H1 (cell line): ENCODE measurements at regions not wholly inside any gene's neighbourhood (a gene's known extent, or its start where the extent isn't known, plus 50 kb on each side); places are given as distances from the start of the nearest gene placed in this dataset.

Source experiments
- CTCF ChIA-PET: fragments of 300-600 bp; sonication (Branson Sonifier 250); formaldehyde crosslinking; loops from one replicate; lab custom pipeline; 2021; ENCODE audit not compliant: partially characterized antibody; lab: Charles Lee
- POLR2A ChIA-PET: fragments of 300-600 bp; sonication (Branson Sonifier 250); formaldehyde crosslinking; loops from one replicate; lab custom pipeline; 2021; ENCODE audit warnings: inconsistent platforms; ENCODE audit not compliant: partially characterized antibody; lab: Charles Lee
- DNase-seq, 2 experiments: peaks; one replicate each; pipeline versions ENCODE4 v3.0.0 to v3.0.0-alpha.2; 2010 to 2022; ENCODE audit warnings: low spot score in 2 of 2, low read depth in 1 of 2, mixed read lengths in 1 of 2
- FAIRE-seq: peaks from 2 replicates; lab custom pipeline; 2011; peaks lifted over from hg19 to GRCh38; lab: Jason Lieb, UNC
- H2AFZ ChIP-seq: 2 replicates; pipeline ENCODE4 v1.8.1; 2012; ENCODE audit warnings: low read length, inconsistent platforms
- H2AK5ac ChIP-seq: 2 replicates; pipeline ENCODE4 v1.6.1; 2013; ENCODE audit warnings: low read depth, low read length
- H2BK120ac ChIP-seq: replicated peaks from 2 replicates; pipeline ENCODE3; 2013; ENCODE audit warnings: low read depth, low read length, inconsistent platforms
- H2BK12ac ChIP-seq: 2 replicates; pipeline ENCODE4 v1.6.1; 2013; ENCODE audit warnings: low read depth, low read length
- H2BK15ac ChIP-seq: 2 replicates; pipeline ENCODE4 v1.6.1; 2013; ENCODE audit warnings: low read length
- H2BK20ac ChIP-seq: 2 replicates; pipeline ENCODE4 v1.6.1; 2013; ENCODE audit warnings: low read length
- H2BK5ac ChIP-seq: 2 replicates; pipeline ENCODE4 v1.6.1; 2013; ENCODE audit warnings: low read depth, low read length
- H3K14ac ChIP-seq: 2 replicates; pipeline ENCODE4 v1.6.1; 2013; ENCODE audit warnings: inconsistent platforms; ENCODE audit not compliant: insufficient read length
- H3K18ac ChIP-seq: 2 replicates; pipeline ENCODE4 v1.6.1; 2013; ENCODE audit warnings: low read length; ENCODE audit errors: extremely low read depth
- H3K23ac ChIP-seq: 2 replicates; pipeline ENCODE4 v1.6.1; 2013; ENCODE audit warnings: inconsistent platforms; ENCODE audit not compliant: insufficient read length
- H3K23me2 ChIP-seq: 2 replicates; pipeline ENCODE4 v1.6.1; 2013; ENCODE audit warnings: low read depth, low read length
- H3K27ac ChIP-seq: 2 replicates; pipeline ENCODE4 v1.6.1; 2011; ENCODE audit warnings: low read depth, low read length, inconsistent platforms
- H3K27me3 ChIP-seq, 4 experiments: replicated peaks in 1 of 4; 1 replicate in 1 of 4; 2 replicates in 3 of 4; pipeline versions ENCODE4 v1.6.1 to v1.8.1; 2011 to 2013; ENCODE audit warnings: low read length in 3 of 4, mild to moderate bottlenecking in 3 of 4, inconsistent platforms in 2 of 4, mixed read lengths in 2 of 4, moderate library complexity in 1 of 4; ENCODE audit not compliant: control insufficient read depth in 3 of 4, insufficient read depth in 3 of 4; ENCODE audit errors: extremely low read depth in 1 of 4
- H3K36me3 ChIP-seq, 4 experiments: 2 replicates each; pipeline versions ENCODE4 v1.6.1 to v1.8.1; 2011 to 2013; ENCODE audit warnings: mild to moderate bottlenecking in 4 of 4, low read length in 3 of 4, moderate library complexity in 2 of 4, control low read depth in 1 of 4, inconsistent platforms in 1 of 4; ENCODE audit not compliant: insufficient read depth in 4 of 4, control insufficient read depth in 2 of 4
- H3K4ac ChIP-seq: replicated peaks from 2 replicates; pipeline ENCODE3; 2013; ENCODE audit warnings: low read length, low read depth, mixed read lengths, inconsistent platforms; ENCODE audit not compliant: insufficient read length
- H3K4me1 ChIP-seq, 4 experiments: replicated peaks in 1 of 4; 1 replicate in 1 of 4; 2 replicates in 3 of 4; pipeline versions ENCODE4 v1.6.1 to v1.8.1; 2011 to 2013; ENCODE audit warnings: low read length in 3 of 4, inconsistent platforms in 2 of 4, mixed read lengths in 1 of 4; ENCODE audit not compliant: insufficient read depth in 4 of 4, control insufficient read depth in 3 of 4
- H3K4me2 ChIP-seq, 2 experiments: 2 replicates each; pipeline versions ENCODE4 v1.6.1 to v1.8.1; 2011 to 2013; ENCODE audit warnings: low read depth in 2 of 2, low read length in 2 of 2, control low read depth in 1 of 2, inconsistent platforms in 1 of 2, mild to moderate bottlenecking in 1 of 2; ENCODE audit not compliant: insufficient read depth in 1 of 2
- H3K4me3 ChIP-seq, 4 experiments: fragments of 200-600, 300-600 bp in 1 of 4; sonication (generic), shearing (Covaris generic), sonication (Bioruptor Twin) in 1 of 4; 2 replicates each; pipeline versions ENCODE4 v1.5.1 to v1.8.1; 2011 to 2016; ENCODE audit warnings: low read length in 4 of 4, low read depth in 3 of 4, control low read depth in 2 of 4, inconsistent platforms in 2 of 4, mild to moderate bottlenecking in 2 of 4, mixed read lengths in 1 of 4, moderate library complexity in 1 of 4; ENCODE audit not compliant: insufficient read depth in 2 of 4; ENCODE audit errors: extremely low read depth in 1 of 4
- H3K56ac ChIP-seq: replicated peaks from 2 replicates; pipeline ENCODE3; 2013; ENCODE audit warnings: low read depth, mild to moderate bottlenecking, mixed read lengths, low read length, inconsistent platforms; ENCODE audit not compliant: insufficient read length
- H3K79me1 ChIP-seq: 2 replicates; pipeline ENCODE4 v1.6.1; 2013; ENCODE audit warnings: low read depth, low read length, control low read depth
- H3K79me2 ChIP-seq, 2 experiments: 2 replicates each; pipeline versions ENCODE4 v1.6.1 to v1.8.1; 2012 to 2013; ENCODE audit warnings: low read length in 2 of 2, mild to moderate bottlenecking in 2 of 2, inconsistent platforms in 1 of 2; ENCODE audit not compliant: insufficient read depth in 2 of 2, control insufficient read depth in 1 of 2
- H3K9ac ChIP-seq, 4 experiments: replicated peaks in 1 of 4; 1 replicate in 1 of 4; 2 replicates in 3 of 4; pipeline versions ENCODE4 v1.6.1 to v1.8.1; 2011 to 2013; ENCODE audit warnings: low read depth in 3 of 4, low read length in 3 of 4, control low read depth in 2 of 4, mild to moderate bottlenecking in 2 of 4, moderate library complexity in 2 of 4, inconsistent platforms in 1 of 4; ENCODE audit errors: extremely low read depth in 1 of 4
- H3K9me3 ChIP-seq, 2 experiments: 2 replicates each; pipeline versions ENCODE4 v1.6.1 to v1.8.1; 2012 to 2013; ENCODE audit warnings: mild to moderate bottlenecking in 2 of 2, moderate library complexity in 2 of 2, control low read depth in 1 of 2, inconsistent platforms in 1 of 2, low read depth in 1 of 2, low read length in 1 of 2, mixed read lengths in 1 of 2; ENCODE audit not compliant: insufficient read depth in 2 of 2
- H4K20me1 ChIP-seq, 2 experiments: replicated peaks in 1 of 2; 2 replicates each; pipeline versions ENCODE3 to v1.8.1; 2011 to 2013; ENCODE audit warnings: inconsistent platforms in 2 of 2, low read length in 2 of 2, mild to moderate bottlenecking in 1 of 2; ENCODE audit not compliant: insufficient read depth in 2 of 2, control insufficient read depth in 1 of 2
- H4K5ac ChIP-seq: 2 replicates; pipeline ENCODE4 v1.6.1; 2013; ENCODE audit warnings: low read length, low read depth, mixed read lengths, inconsistent platforms; ENCODE audit not compliant: insufficient read length
- H4K8ac ChIP-seq: 2 replicates; pipeline ENCODE4 v1.8.0; 2013; ENCODE audit warnings: mild to moderate bottlenecking, moderate library complexity, low read length, inconsistent platforms; ENCODE audit not compliant: insufficient read depth; ENCODE audit errors: extremely low read depth
- H4K91ac ChIP-seq: replicated peaks from 2 replicates; pipeline ENCODE3; 2013; ENCODE audit warnings: low read length, mixed read lengths, inconsistent platforms; ENCODE audit not compliant: insufficient read length
- CREB1 ChIP-seq: IDR thresholded peaks from 2 replicates; pipeline ENCODE4 v1.6.1; 2012; ENCODE audit warnings: inconsistent platforms
- EGR1 ChIP-seq: IDR thresholded peaks from 2 replicates; pipeline ENCODE4 v1.6.1; 2011; ENCODE audit warnings: low read depth, low read length, borderline replicate concordance
- EZH2 ChIP-seq: fragments of 200-600 bp; sonication (generic); IDR thresholded peaks from 2 replicates; pipeline ENCODE4 v1.7.1; 2012; ENCODE audit warnings: low read depth, mild to moderate bottlenecking, moderate library complexity, low read length, inconsistent platforms; ENCODE audit not compliant: severe bottlenecking
- GTF2F1 ChIP-seq: IDR thresholded peaks from 2 replicates; pipeline ENCODE4 v1.6.1; 2012; ENCODE audit warnings: low read depth, low read length, improper control_type of control experiment, borderline replicate concordance
- KDM4A ChIP-seq: IDR thresholded peaks from one replicate; pipeline ENCODE4 v1.7.1; 2012; ENCODE audit warnings: low read depth, mild to moderate bottlenecking, moderate library complexity, low read length, inconsistent platforms; ENCODE audit not compliant: severe bottlenecking
- POLR2A ChIP-seq, 2 experiments: IDR thresholded peaks; 1 replicate in 1 of 2; 2 replicates in 1 of 2; pipeline ENCODE4 v1.6.1; 2011; ENCODE audit warnings: low read depth in 2 of 2, low read length in 2 of 2, mild to moderate bottlenecking in 2 of 2; ENCODE audit errors: control extremely low read depth in 1 of 2
- RNF2 ChIP-seq: fragments of 200-900, 300-1000 bp; sonication (generic); IDR thresholded peaks from 2 replicates; pipeline ENCODE4 v1.7.1; 2016; ENCODE audit warnings: borderline replicate concordance, low read depth, mild to moderate bottlenecking, antibody characterized with exemption, low read length; ENCODE audit not compliant: poor library complexity, severe bottlenecking; ENCODE audit errors: missing control alignments
- SIN3A ChIP-seq, 2 experiments: IDR thresholded peaks in 1 of 2; conservative IDR thresholded peaks in 1 of 2; 2 replicates each; pipeline ENCODE4 v1.6.1; 2011 to 2012; ENCODE audit warnings: low read length in 2 of 2, improper control_type of control experiment in 1 of 2, low read depth in 1 of 2, mild to moderate bottlenecking in 1 of 2
- ZNF274 ChIP-seq: IDR thresholded peaks from 2 replicates; pipeline ENCODE4 v1.7.0; 2012; ENCODE audit warnings: low read length, borderline replicate concordance; ENCODE audit errors: extremely low read depth
- WGBS, 2 experiments: shearing (Covaris generic) in 1 of 2; methylation state at CpG; one replicate each; pipeline versions ENCODE4 v1.1.6 to v1.1.7; 2013 to 2015; ENCODE audit warnings: low lambda C conversion rate in 2 of 2, mixed read lengths in 2 of 2, inconsistent platforms in 1 of 2, low coverage in 1 of 2, missing lambda C conversion rate in 1 of 2; ENCODE audit not compliant: insufficient replicate concordance in 2 of 2, insufficient coverage in 1 of 2, insufficient read length in 1 of 2; ENCODE audit errors: extremely low coverage in 1 of 2, missing lambda C conversion rate in 1 of 2; 5-methylcytosine and 5-hydroxymethylcytosine counted together

DNA sequence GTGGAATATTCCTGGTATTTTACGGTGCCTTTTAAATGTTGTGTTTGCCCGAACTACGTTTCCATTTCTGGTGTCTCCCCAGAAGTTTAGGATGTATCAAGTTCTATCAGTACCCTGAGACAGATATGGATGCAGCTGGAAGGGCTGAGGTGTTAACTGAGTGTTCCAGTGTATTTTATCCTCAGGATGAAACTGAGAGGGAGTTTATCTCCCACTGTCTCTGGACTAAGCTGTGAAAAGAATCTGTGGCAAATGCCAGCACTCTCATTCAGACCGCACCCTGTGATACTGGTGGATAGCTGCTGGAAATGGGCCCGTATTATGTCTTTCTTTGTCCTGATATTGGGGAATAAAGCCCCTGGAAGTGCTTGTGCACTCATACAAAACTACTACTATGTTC, 887.2 kb upstream of the TYRP1 start:
- H2BK120ac ChIP-seq = no peak overlapping the region
- H2AFZ ChIP-seq = peak overlapping the region; percentile 29; the same call in 1 of the 2 replicates
- no peaks in the 10 kb centered on the region for H3K36me3 ChIP-seq
- no peak overlapping the region for H3K9ac ChIP-seq
- no peak overlapping the region for H2BK5ac ChIP-seq
- H4K20me1 ChIP-seq = no peaks in the 10 kb centered on the region
- no peaks in the 10 kb centered on the region for H3K27me3 ChIP-seq
- no peak overlapping the region for H3K27ac ChIP-seq
- no peak overlapping the region for H3K23ac ChIP-seq
- no peaks in the 10 kb centered on the region for H3K79me2 ChIP-seq
- FAIRE-seq = no peak
- H4K5ac ChIP-seq = no peak overlapping the region
- H2AK5ac ChIP-seq = no peak overlapping the region
- no peak overlapping the region for H3K4ac ChIP-seq
- no peak overlapping the region for H3K4me2 ChIP-seq
- no peaks in the 10 kb centered on the region for H3K23me2 ChIP-seq
- no peak overlapping the region for H3K4me3 ChIP-seq
- H3K79me1 ChIP-seq = no peaks in the 10 kb centered on the region
- H3K4me1 ChIP-seq = no peaks in the 10 kb centered on the region
- no peak overlapping the region for H4K91ac ChIP-seq
- H3K18ac ChIP-seq = no peak overlapping the region
- CTCF ChIA-PET = no interaction called here
- no peak overlapping the region for H4K8ac ChIP-seq
- H2BK12ac ChIP-seq = no peak overlapping the region
- no peak overlapping the region for H3K56ac ChIP-seq
- H2BK20ac ChIP-seq = no peak overlapping the region
- POLR2A ChIA-PET = no interaction called here
- no peak overlapping the region for H2BK15ac ChIP-seq
- H3K9me3 ChIP-seq = 0 out of 4 replicates have a peak, but pooled peaks cover 0 to 2% of the 10 kb centered on the region in 2 experiments
- DNase-seq = no peak
- 84% methylated on average over 5 of the region's 5 CpGs; no CpG with 5 or more reads in 1 of the 2 experiments for WGBS, 2 experiments
- H3K14ac ChIP-seq = no peak overlapping the region
- TF ChIP-seq RNF2 = no peak
- no peak for TF ChIP-seq EZH2
- no peak for TF ChIP-seq EGR1
- no peak for TF ChIP-seq ZNF274
- no peak for TF ChIP-seq POLR2A (IDR thresholded peaks at IDR 0.05; ENCODE audit: control extremely low read depth in 1 of 2, low read depth in 2 of 2, low read length in 2 of 2)
- TF ChIP-seq SIN3A (conservative IDR thresholded peaks at IDR 0.05 in 1 of 2, IDR thresholded peaks at IDR 0.05 in 1 of 2; ENCODE audit: low read depth in 1 of 2, low read length in 2 of 2) = no peak
- TF ChIP-seq GTF2F1 = no peak
- no peak for TF ChIP-seq KDM4A
- no peak for TF ChIP-seq CREB1
